BJ (cell line): ENCODE measurements at regions not wholly inside any gene's neighbourhood (a gene's known extent, or its start where the extent isn't known, plus 50 kb on each side); places are given as distances from the start of the nearest gene placed in this dataset.

ENCODE experiments used
- CTCF ChIA-PET: fragments of 350-600 bp; formaldehyde crosslinking; extraction: SDS; loops from one replicate; lab custom pipeline; 2021; ENCODE audit warnings: antibody characterized with exemption, inconsistent platforms; lab: Yijun Ruan, JAX
- POLR2A ChIA-PET: fragments of 300-600 bp; sonication (Branson Sonifier 250); formaldehyde crosslinking; extraction: SDS; loops from one replicate; lab custom pipeline; 2021; ENCODE audit warnings: antibody characterized with exemption; lab: Charles Lee
- DNase-seq: peaks from one replicate; pipeline ENCODE4 v3.0.0-alpha.2; 2011; ENCODE audit warnings: low read depth
- H3K27me3 ChIP-seq: 2 replicates; pipeline ENCODE4 v1.6.0; 2011; ENCODE audit warnings: low read length; ENCODE audit not compliant: control insufficient read depth, insufficient read depth
- H3K36me3 ChIP-seq: 2 replicates; pipeline ENCODE4 v1.5.1; 2011; ENCODE audit warnings: low read length; ENCODE audit not compliant: control insufficient read depth, insufficient read depth
- H3K4me3 ChIP-seq: 2 replicates; pipeline ENCODE4 v1.5.1; 2011; ENCODE audit warnings: low read depth, mild to moderate bottlenecking, control low read depth, low read length
- CTCF ChIP-seq: IDR thresholded peaks from 2 replicates; pipeline ENCODE4 v1.5.1; 2011; ENCODE audit warnings: low read depth, mild to moderate bottlenecking, control low read depth, inconsistent platforms, low read length, moderate library complexity; ENCODE audit not compliant: insufficient read depth

GRCh38 chr5:159511570-159511969 lies 181.3 kb upstream of the IL12B start:
- no peaks in the 10 kb centered on the region for H3K27me3 ChIP-seq
- H3K36me3 ChIP-seq: no peaks in the 10 kb centered on the region
- ChIA-PET POLR2A (no interaction called here), CTCF (no interaction called here)
- no peak overlapping the region for H3K4me3 ChIP-seq
- TF ChIP-seq CTCF: no peak
- DNase-seq: no peak

GRCh38 chr5:159512064-159512463 lies 181.8 kb upstream of the IL12B start:
- no peaks in the 10 kb centered on the region for H3K27me3 ChIP-seq
- ChIA-PET POLR2A (no interaction called here), CTCF (no interaction called here)
- no peak overlapping the region for H3K4me3 ChIP-seq
- H3K36me3 ChIP-seq: no peaks in the 10 kb centered on the region
- no peak for DNase-seq
- no peak for TF ChIP-seq CTCF

- CTCF ChIA-PET: interaction anchor here (0.8 to 2.0 kb wide), 4 partner anchors 398 to 453 kb away, joined by 3 to 9 read pairs (median 4); partner anchors contain the start of gene ADRA1B
- no peaks in the 10 kb centered on the region for H3K27me3 ChIP-seq
- no peak overlapping the region for H3K4me3 ChIP-seq
- no peaks in the 10 kb centered on the region for H3K36me3 ChIP-seq
- POLR2A ChIA-PET: no interaction called here
- DNase-seq: no peak
- TF ChIP-seq CTCF: no peak
Observed at GRCh38 chr5:159514229-159514810, 184.0 kb upstream of the IL12B start.

GRCh38 chr5:159515197-159515596 lies 184.9 kb upstream of the IL12B start:
- POLR2A ChIA-PET: no interaction called here

GRCh38 chr5:159515909-159516415 lies 185.7 kb upstream of the IL12B start:
- peak; percentile 78 for TF ChIP-seq CTCF
- ChIA-PET CTCF (interaction anchor here (0.6 to 2.0 kb wide), 6 partner anchors 11 to 397 kb away, joined by 3 to 9 read pairs (median 3); no protein-coding TSS in a partner anchor), POLR2A (no interaction called here)
- Histone ChIP-seq H3K27me3 (no peaks in the 10 kb centered on the region), H3K36me3 (no peaks in the 10 kb centered on the region), H3K4me3 (no peak overlapping the region)
- no peak for DNase-seq

More at GRCh38 chr5:159515197-159515596, 184.9 kb upstream of the IL12B start:
- H3K27me3 ChIP-seq: no peaks in the 10 kb centered on the region
- no peak for DNase-seq
- no peak overlapping the region for H3K4me3 ChIP-seq
- CTCF ChIA-PET: interaction anchor here (0.6 to 2.0 kb wide), 6 partner anchors 13 to 452 kb away, joined by 3 to 9 read pairs (median 3); partner anchors contain the start of gene ADRA1B
- H3K36me3 ChIP-seq: no peaks in the 10 kb centered on the region
- TF ChIP-seq CTCF: no peak
